Fibroblast of the aortic adventitia (primary cell): ENCODE measurements at regions not wholly inside any gene's neighbourhood (a gene's known extent, or its start where the extent isn't known, plus 50 kb on each side); places are given as distances from the start of the nearest gene placed in this dataset.

Experiments
- DNase-seq: peaks from one replicate; pipeline ENCODE4 v3.0.0-alpha.2; 2010; ENCODE audit warnings: low read depth
- H3K4me3 ChIP-seq: 2 replicates; pipeline ENCODE4 v1.5.1; 2011; ENCODE audit warnings: low read depth, mild to moderate bottlenecking, control low read depth, low read length, moderate library complexity
- TF ChIP-seq, protein P1 (sequence below): IDR thresholded peaks from 2 replicates; pipeline ENCODE4 v1.5.1; 2011; ENCODE audit warnings: mild to moderate bottlenecking, low read length, control low read depth, inconsistent platforms; ENCODE audit not compliant: insufficient read depth

DNA sequence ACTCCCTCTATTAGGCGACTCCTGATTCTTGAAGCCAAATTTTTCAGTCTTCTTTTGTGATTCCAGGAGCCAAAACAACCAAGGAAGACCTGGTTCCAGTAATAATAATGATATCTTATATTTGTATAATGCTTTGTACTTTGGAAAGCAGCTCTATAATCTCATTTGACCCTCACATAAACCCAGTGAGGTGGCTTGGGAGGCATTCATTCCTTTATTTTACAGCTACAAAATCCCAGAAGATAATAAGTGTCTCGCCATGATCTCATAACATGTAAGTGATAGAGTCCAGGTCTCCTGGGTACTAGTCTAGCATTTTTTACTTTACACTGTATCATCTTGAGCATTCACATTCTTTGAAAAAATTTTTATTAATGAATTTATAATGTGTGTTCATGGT is 143.1 kb downstream of the ACTBL2 start:
- TF ChIP-seq, protein P1, sequence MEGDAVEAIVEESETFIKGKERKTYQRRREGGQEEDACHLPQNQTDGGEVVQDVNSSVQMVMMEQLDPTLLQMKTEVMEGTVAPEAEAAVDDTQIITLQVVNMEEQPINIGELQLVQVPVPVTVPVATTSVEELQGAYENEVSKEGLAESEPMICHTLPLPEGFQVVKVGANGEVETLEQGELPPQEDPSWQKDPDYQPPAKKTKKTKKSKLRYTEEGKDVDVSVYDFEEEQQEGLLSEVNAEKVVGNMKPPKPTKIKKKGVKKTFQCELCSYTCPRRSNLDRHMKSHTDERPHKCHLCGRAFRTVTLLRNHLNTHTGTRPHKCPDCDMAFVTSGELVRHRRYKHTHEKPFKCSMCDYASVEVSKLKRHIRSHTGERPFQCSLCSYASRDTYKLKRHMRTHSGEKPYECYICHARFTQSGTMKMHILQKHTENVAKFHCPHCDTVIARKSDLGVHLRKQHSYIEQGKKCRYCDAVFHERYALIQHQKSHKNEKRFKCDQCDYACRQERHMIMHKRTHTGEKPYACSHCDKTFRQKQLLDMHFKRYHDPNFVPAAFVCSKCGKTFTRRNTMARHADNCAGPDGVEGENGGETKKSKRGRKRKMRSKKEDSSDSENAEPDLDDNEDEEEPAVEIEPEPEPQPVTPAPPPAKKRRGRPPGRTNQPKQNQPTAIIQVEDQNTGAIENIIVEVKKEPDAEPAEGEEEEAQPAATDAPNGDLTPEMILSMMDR, result no peak
- no peak overlapping the region for H3K4me3 ChIP-seq
- DNase-seq, result peak; percentile 57

DNA sequence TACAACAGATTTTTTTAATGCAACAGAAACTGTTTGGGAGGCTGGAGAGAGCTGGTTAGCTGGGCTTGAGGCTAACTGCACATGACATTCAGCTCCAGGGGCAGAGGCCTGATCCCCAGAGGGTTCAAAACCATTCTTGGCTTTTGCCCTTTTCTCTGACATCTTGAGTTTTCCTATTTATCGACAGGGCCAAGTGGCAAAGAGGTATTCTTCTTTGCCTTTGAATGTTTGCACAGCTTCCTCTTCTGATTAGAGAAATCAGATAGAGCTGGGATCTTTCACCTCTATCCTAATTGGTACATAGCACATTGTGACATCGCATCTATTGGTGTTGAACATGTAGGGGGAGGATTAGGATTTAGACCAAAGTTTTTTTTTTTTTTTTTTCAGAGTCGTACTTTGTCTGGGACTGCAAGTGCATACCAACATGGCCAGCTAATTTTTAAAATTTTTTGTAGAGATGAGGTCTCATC is 143.7 kb downstream of the ACTBL2 start:
- peak; percentile 30 for DNase-seq
- TF ChIP-seq, protein P1, result no peak
- H3K4me3 ChIP-seq, result no peak overlapping the region

DNA sequence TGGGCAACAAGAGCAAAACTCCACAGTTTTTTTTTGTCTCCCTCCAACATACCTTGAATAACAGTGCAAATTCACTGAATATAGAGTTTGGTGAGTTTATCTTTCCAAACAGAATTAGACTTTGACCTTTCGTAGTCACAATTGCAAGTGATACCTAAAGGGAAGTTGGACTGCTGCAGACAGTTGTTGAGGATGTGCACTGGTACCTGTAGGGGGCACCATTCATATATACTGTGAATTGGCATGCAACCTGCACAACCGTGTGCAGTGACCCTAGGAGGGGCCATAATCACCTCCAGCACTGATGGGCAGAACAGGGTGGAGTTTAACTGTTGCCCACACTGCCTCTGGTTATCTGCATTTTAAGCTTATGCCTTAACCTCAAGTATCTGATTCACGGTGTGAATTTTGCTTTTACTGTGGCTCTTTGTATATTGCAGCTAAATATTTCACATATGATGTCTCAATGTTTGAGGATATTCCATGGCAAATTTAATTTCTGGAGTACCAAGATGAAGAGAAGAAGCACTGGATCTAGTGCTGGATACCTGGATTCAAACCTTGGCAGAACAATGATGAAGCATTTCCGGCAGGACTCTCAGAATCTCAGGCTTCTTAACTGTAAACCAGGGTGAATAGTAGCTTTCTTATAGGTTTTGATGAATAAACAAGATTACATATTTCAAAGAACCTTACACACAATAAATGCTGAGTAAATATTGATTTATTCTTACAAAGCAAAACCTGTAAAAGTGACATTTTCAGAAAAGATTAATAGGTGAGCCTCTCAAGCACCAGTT is 144.3 kb downstream of the ACTBL2 start:
- TF ChIP-seq, protein P1, result peak; percentile 26
- DNase-seq, result peak; percentile 33
- H3K4me3 ChIP-seq, result no peak overlapping the region

DNA sequence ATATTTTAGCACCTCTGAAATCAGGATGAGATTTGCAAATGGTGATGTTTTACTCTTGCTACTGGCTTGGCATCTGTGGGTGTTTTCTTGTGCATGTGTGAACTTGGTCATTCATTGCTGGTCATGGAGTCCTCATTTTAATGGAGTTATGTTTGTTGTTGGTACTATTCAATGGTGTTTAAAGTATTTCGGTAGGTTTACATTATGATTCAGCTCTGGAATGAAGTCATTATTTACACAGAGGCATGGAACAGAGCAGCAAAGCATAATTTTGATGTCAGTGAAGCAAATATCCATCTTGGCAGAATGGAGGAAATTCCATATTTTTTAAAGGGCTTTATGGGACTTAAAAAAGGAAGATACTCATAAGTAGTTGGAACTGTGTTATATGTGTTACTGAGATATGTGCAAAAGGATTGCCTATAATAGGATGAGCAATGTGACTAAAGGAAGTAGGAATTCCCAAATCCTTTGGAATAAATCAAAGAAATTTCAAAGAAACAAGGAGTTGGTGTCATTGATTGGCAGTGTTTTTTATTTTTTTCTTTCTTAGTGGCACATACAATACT is 147.4 kb downstream of the ACTBL2 start:
- TF ChIP-seq, protein P1, result no peak
- DNase-seq, result peak; percentile 70
- H3K4me3 ChIP-seq, result no peak overlapping the region

DNA sequence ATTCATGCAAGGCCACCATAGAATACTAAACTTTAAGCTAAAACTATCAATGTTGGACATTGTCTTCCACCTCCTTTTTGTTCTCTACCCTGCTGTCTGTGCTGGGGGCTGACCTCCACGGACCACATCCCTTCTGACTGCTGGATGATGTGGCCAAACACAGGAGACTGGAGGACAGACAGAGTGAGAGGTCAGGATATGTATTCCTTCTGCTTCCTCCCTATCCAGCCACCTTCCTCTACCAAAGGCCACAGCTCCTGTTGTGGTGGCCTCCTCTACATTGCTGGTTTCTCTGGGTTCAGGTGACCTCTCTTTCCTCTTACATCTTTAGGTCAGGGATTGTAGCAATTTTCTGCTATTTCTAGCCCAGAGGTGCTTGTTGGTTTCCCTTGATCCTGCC is 148.1 kb downstream of the ACTBL2 start:
- DNase-seq, result no peak
- H3K4me3 ChIP-seq, result no peak overlapping the region
- TF ChIP-seq, protein P1, result no peak

DNA sequence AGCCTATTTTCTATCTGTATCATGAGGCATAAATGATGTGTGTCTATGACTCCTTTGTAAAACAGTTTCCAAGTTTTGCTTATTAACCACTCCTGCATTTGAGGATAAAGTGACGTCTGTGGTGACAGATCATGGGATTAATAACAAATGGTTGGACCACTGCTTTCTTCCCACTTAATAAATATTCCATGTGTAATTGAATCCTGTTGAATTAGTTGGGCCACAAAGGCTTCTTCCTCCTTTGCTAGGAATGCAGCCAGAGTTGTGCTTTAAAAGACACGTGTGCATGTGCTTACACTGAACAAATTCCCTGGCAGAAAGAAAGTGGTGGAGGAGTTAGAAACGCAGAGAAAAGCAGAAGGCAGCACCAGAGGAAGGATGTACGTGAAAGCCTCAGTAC is 150.2 kb downstream of the ACTBL2 start:
- peak; percentile 66 for DNase-seq
- TF ChIP-seq, protein P1, result no peak
- H3K4me3 ChIP-seq, result no peak overlapping the region
